Liver (tissue), 3 donors: ENCODE measurements at regions not wholly inside any gene's neighbourhood (a gene's known extent, or its start where the extent isn't known, plus 50 kb on each side); places are given as distances from the start of the nearest gene placed in this dataset.

Source experiments
- ATF3 ChIP-seq: IDR thresholded peaks from 2 replicates; pipeline ENCODE4 v1.6.1; 2016; ENCODE audit warnings: antibody characterized with exemption
- CTCF ChIP-seq: fragments of 150-350 bp; IDR thresholded peaks from 2 replicates; pipeline ENCODE4 v1.5.1; 2017; ENCODE audit warnings: improper control_type of control experiment, low read depth, low read length; ENCODE audit not compliant: missing input control
- EGR1 ChIP-seq, 2 donors: IDR thresholded peaks; 2 replicates each; pipeline ENCODE4 v1.6.1; 2016 to 2018; ENCODE audit warnings: antibody characterized with exemption in 2 of 2, low read depth in 2 of 2
- MAX ChIP-seq: IDR thresholded peaks from 2 replicates; pipeline ENCODE4 v1.6.1; 2016; ENCODE audit warnings: antibody characterized with exemption
- REST ChIP-seq: IDR thresholded peaks from 2 replicates; pipeline ENCODE4 v1.6.1; 2016; ENCODE audit warnings: antibody characterized with exemption, mild to moderate bottlenecking
- SP1 ChIP-seq: IDR thresholded peaks from 2 replicates; pipeline ENCODE4 v1.6.1; 2018; ENCODE audit warnings: antibody characterized with exemption, mild to moderate bottlenecking
- TAF1 ChIP-seq: conservative IDR thresholded peaks from 2 replicates; pipeline ENCODE4 v1.6.1; 2016; ENCODE audit warnings: antibody characterized with exemption, mild to moderate bottlenecking
- TF ChIP-seq, protein P1 (sequence below): IDR thresholded peaks from 2 replicates; pipeline ENCODE4 v1.6.1; 2016; ENCODE audit warnings: antibody characterized with exemption
- donor health status: healthy.
- donor health status: healthy.

DNA sequence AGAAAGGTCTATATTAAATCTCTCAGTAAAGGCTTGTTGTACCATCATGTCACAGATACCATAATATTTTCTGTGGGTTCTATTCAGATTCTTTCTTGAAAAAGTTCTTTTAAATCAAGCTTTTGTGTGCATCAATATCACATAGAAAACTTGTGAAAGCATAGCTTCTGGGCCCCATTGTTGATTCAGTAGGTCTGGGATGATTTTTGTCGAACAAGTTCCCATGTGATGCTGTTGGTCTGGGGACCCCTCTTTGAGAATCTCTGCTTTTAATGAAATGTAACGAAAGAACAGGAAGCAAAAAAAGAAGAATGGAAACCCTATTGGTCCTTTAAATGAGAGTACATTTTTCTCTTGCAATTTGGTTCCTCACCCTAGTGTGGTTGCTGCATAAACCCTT is 597.7 kb upstream of the CITED2 start:
- TF ChIP-seq MAX (no peak), REST (no peak), CTCF (no peak), SP1 (no peak), EGR1 (IDR thresholded peaks at IDR 0.05; ENCODE audit: low read depth in 2 of 2) (no peak), ATF3 (no peak), TAF1 (no peak)
- TF ChIP-seq, protein P1, sequence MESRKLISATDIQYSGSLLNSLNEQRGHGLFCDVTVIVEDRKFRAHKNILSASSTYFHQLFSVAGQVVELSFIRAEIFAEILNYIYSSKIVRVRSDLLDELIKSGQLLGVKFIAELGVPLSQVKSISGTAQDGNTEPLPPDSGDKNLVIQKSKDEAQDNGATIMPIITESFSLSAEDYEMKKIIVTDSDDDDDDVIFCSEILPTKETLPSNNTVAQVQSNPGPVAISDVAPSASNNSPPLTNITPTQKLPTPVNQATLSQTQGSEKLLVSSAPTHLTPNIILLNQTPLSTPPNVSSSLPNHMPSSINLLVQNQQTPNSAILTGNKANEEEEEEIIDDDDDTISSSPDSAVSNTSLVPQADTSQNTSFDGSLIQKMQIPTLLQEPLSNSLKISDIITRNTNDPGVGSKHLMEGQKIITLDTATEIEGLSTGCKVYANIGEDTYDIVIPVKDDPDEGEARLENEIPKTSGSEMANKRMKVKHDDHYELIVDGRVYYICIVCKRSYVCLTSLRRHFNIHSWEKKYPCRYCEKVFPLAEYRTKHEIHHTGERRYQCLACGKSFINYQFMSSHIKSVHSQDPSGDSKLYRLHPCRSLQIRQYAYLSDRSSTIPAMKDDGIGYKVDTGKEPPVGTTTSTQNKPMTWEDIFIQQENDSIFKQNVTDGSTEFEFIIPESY = no peak
